Esophagus squamous epithelium (tissue), 5 donors: ENCODE measurements at regions not wholly inside any gene's neighbourhood (a gene's known extent, or its start where the extent isn't known, plus 50 kb on each side); places are given as distances from the start of the nearest gene placed in this dataset.

Experiments used
- DNase-seq: peaks from one replicate; lab custom pipeline; 2025; lab: John Stamatoyannopoulos, UW
- H3K27ac ChIP-seq, 4 donors: fragments of 200-600 bp; sonication (generic); one replicate each; pipeline ENCODE4 v1.5.1; 2016 to 2019; ENCODE audit warnings: mild to moderate bottlenecking in 1 of 4
- H3K27me3 ChIP-seq, 4 donors: fragments of 200-600 bp; sonication (generic); 1 replicate in 3 of 4; 2 replicates in 1 of 4; pipeline versions ENCODE4 v1.5.1 to v1.6.0; 2017 to 2021; ENCODE audit warnings: antibody characterized with exemption in 1 of 4
- H3K36me3 ChIP-seq, 3 donors: fragments of 200-600 bp; sonication (generic); one replicate each; pipeline ENCODE4 v1.5.1; 2016 to 2019
- H3K4me1 ChIP-seq, 3 donors: fragments of 200-600 bp; sonication (generic); one replicate each; pipeline ENCODE4 v1.5.1; 2017 to 2019
- H3K4me3 ChIP-seq, 4 donors: fragments of 200-600 bp; sonication (generic); 1 replicate in 3 of 4; 2 replicates in 1 of 4; pipeline ENCODE4 v1.5.1; 2016 to 2019; ENCODE audit warnings: mild to moderate bottlenecking in 2 of 4, moderate library complexity in 1 of 4
- H3K9me3 ChIP-seq, 3 donors: fragments of 200-600 bp; sonication (generic); one replicate each; pipeline ENCODE4 v1.5.1; 2016 to 2019
- POLR2A ChIP-seq, 4 donors: fragments of 450-650 bp; IDR thresholded peaks; one replicate each; pipeline ENCODE4 v1.6.1; 2017; ENCODE audit warnings: antibody characterized with exemption in 4 of 4, mild to moderate bottlenecking in 4 of 4, moderate library complexity in 3 of 4
- WGBS, 2 donors: methylation state at CpG; one replicate each; pipeline ENCODE4 v1.1.5; 2018; 5-methylcytosine and 5-hydroxymethylcytosine counted together
- intact Hi-C: fragments of 100-400 bp; cut with DNase I; formaldehyde crosslinking; loops from one replicate; pipeline ENCODE4 v1.15.0; 2022
- TF ChIP-seq, protein P1 (sequence below), 6 experiments: fragments of 450-650 bp in 4 of 6; fragments of 200-600 bp in 2 of 6; sonication (generic) in 2 of 6; IDR thresholded peaks; one replicate each; pipeline ENCODE4 v1.5.1; 2016 to 2019; ENCODE audit warnings: antibody characterized with exemption in 6 of 6, mild to moderate bottlenecking in 4 of 6, moderate library complexity in 4 of 6
- donor health status: DM: yes; HTN: yes; CAD: no.

- no peaks in the 10 kb centered on the region for H3K36me3 ChIP-seq
- no peaks in the 10 kb centered on the region for H3K9me3 ChIP-seq
These were observed 212.1 kb downstream of the GRIN2B start for GRCh38 chr12:13769273-13769672.

DNA sequence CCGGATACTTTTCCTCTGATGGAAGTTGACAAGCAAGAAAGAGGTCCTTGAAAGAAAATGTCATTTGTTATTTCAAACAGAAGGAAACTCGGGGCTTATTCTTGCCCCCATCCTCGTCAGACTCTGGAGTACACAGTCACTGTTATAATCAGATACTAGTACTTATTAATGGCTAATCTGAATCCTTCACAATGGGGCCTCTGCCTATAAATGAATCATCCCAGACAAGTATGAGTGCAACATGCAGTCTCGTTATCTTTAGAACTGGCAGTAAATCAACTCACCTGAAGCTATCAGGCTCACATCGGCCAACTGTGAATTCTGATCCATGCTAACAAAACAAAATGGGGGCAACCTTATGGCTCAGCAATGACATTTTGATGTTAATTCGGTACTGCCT, 216.7 kb downstream of the GRIN2B start:
- Histone ChIP-seq H3K27me3 (peaks cover 0 to 1% (median 0%) of the 10 kb centered on the region in 4 donors), H3K9me3 (no peaks in the 10 kb centered on the region), H3K4me3 (no peak overlapping the region), H3K36me3 (no peaks in the 10 kb centered on the region), H3K27ac (no peak overlapping the region), H3K4me1 (no peaks in the 10 kb centered on the region)
- TF ChIP-seq, protein P1, sequence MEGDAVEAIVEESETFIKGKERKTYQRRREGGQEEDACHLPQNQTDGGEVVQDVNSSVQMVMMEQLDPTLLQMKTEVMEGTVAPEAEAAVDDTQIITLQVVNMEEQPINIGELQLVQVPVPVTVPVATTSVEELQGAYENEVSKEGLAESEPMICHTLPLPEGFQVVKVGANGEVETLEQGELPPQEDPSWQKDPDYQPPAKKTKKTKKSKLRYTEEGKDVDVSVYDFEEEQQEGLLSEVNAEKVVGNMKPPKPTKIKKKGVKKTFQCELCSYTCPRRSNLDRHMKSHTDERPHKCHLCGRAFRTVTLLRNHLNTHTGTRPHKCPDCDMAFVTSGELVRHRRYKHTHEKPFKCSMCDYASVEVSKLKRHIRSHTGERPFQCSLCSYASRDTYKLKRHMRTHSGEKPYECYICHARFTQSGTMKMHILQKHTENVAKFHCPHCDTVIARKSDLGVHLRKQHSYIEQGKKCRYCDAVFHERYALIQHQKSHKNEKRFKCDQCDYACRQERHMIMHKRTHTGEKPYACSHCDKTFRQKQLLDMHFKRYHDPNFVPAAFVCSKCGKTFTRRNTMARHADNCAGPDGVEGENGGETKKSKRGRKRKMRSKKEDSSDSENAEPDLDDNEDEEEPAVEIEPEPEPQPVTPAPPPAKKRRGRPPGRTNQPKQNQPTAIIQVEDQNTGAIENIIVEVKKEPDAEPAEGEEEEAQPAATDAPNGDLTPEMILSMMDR (IDR thresholded peaks at IDR 0.05), result no peak
- TF ChIP-seq POLR2A (IDR thresholded peaks at IDR 0.05), result no peak
- 60% methylated on average over 6 of the region's 6 CpGs for WGBS, 2 donors
- intact Hi-C loops, result no loop called here
- DNase-seq, result no peak

More at GRCh38 chr12:13769273-13769672, 212.1 kb downstream of the GRIN2B start:
- H3K4me1 ChIP-seq, result no peaks in the 10 kb centered on the region
- TF ChIP-seq POLR2A (IDR thresholded peaks at IDR 0.05), result no peak
- TF ChIP-seq, protein P1 (IDR thresholded peaks at IDR 0.05), result no peak
- no peak overlapping the region for H3K4me3 ChIP-seq
- 67 to 78% methylated on average over 4 of the region's 4 CpGs for WGBS, 2 donors
- no peaks in the 10 kb centered on the region for H3K27me3 ChIP-seq
- no peak overlapping the region for H3K27ac ChIP-seq
- intact Hi-C loops, result no loop called here
- no peak for DNase-seq

DNA sequence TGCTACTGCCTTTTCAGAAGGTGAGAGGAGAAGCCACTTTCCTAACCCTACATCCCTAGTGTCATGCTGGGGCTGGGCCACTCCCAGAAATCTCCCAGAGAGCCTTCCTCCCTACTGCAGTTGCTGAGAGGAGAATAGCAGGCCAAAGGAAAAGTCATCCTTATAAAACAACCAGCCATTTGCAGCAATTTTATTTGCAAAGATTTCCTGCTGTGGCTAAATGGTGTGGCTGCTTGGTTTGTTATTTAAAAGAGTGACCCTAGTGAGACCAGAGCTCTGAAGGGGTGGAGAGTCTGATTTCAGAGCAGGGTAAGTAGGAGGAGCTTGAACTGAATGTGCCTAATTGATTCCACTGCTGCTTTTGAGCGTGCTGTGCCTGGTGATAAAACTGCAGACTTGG, 232.0 kb downstream of the GRIN2B start:
- no peak for TF ChIP-seq POLR2A (IDR thresholded peaks at IDR 0.05)
- TF ChIP-seq, protein P1 (IDR thresholded peaks at IDR 0.05), result no peak
- intact Hi-C loops, result no loop called here
- no peak for DNase-seq
- H3K4me1 ChIP-seq, result no peaks in the 10 kb centered on the region
- no peaks in the 10 kb centered on the region for H3K36me3 ChIP-seq
- no peaks in the 10 kb centered on the region for H3K9me3 ChIP-seq
- no peak overlapping the region for H3K27ac ChIP-seq
- WGBS, 2 donors, result 40 to 50% methylated on average over 1 of the region's 1 CpG
- peaks cover 0 to 22% (median 0%) of the 10 kb centered on the region in 4 donors for H3K27me3 ChIP-seq
- no peak overlapping the region for H3K4me3 ChIP-seq

- 33 to 41% methylated on average over 4 to 6 of the region's 6 CpGs for WGBS, 2 donors
- H3K27ac ChIP-seq, result no peak overlapping the region
- TF ChIP-seq, protein P1 (IDR thresholded peaks at IDR 0.05), result no peak
- no peak for TF ChIP-seq POLR2A (IDR thresholded peaks at IDR 0.05)
- H3K27me3 ChIP-seq, result peaks cover 0 to 27% (median 0%) of the 10 kb centered on the region in 4 donors
- H3K4me1 ChIP-seq, result no peaks in the 10 kb centered on the region
- H3K4me3 ChIP-seq, result no peak overlapping the region
- DNase-seq, result no peak
- H3K9me3 ChIP-seq, result peaks cover 0 to 6% (median 0%) of the 10 kb centered on the region in 3 donors
- no peaks in the 10 kb centered on the region for H3K36me3 ChIP-seq
- intact Hi-C loops, result no loop called here
These were observed 236.1 kb downstream of the GRIN2B start for GRCh38 chr12:13745111-13745860.

GRCh38 chr12:13744561-13744960, 236.8 kb downstream of the GRIN2B start:
- Histone ChIP-seq H3K4me1 (no peaks in the 10 kb centered on the region), H3K27me3 (peaks cover 0 to 21% (median 0%) of the 10 kb centered on the region in 4 donors), H3K4me3 (no peak overlapping the region), H3K9me3 (peaks cover 0 to 6% (median 0%) of the 10 kb centered on the region in 3 donors), H3K36me3 (no peaks in the 10 kb centered on the region), H3K27ac (no peak overlapping the region)
- intact Hi-C loops, result no loop called here
- 68 to 77% methylated on average over 9 of the region's 9 CpGs for WGBS, 2 donors
- TF ChIP-seq POLR2A (IDR thresholded peaks at IDR 0.05), result no peak
- TF ChIP-seq, protein P1 (IDR thresholded peaks at IDR 0.05), result no peak
- DNase-seq, result no peak
